Ovary (tissue), 3 donors: ENCODE measurements at regions not wholly inside any gene's neighbourhood (a gene's known extent, or its start where the extent isn't known, plus 50 kb on each side); places are given as distances from the start of the nearest gene placed in this dataset.

Source experiments
- CTCF ChIP-seq, 3 donors: fragments of 450-650 bp in 2 of 3; fragments of 200-600 bp in 1 of 3; IDR thresholded peaks; one replicate each; pipeline versions ENCODE4 v1.5.1 to v1.8.0; 2016 to 2022; ENCODE audit warnings: antibody characterized with exemption in 3 of 3, mild to moderate bottlenecking in 1 of 3
- POLR2A ChIP-seq: fragments of 450-650 bp; IDR thresholded peaks from one replicate; pipeline ENCODE4 v1.6.1; 2017; ENCODE audit warnings: antibody characterized with exemption, mild to moderate bottlenecking, moderate library complexity
- donor health status: DM: no; HTN: no; CAD: no.

- TF ChIP-seq CTCF (IDR thresholded peaks at IDR 0.05) = no peak
- TF ChIP-seq POLR2A = no peak
These were observed 67.0 kb downstream of the ZNF467 start for GRCh38 chr7:149706398-149706797.
